T-helper 2 cell treated with Interferon-gamma antibody and Interleukin-4, amounts not matched to agents 5 μg/mL and 100 μg/mL, for 36 hours (primary cell): ENCODE measurements at regions not wholly inside any gene's neighbourhood (a gene's known extent, or its start where the extent isn't known, plus 50 kb on each side); places are given as distances from the start of the nearest gene placed in this dataset.

Source experiments
- DNase-seq: peaks from one replicate; pipeline ENCODE4 v3.0.0; 2021; ENCODE audit warnings: low spot score
- H3K27ac Mint-ChIP-seq: one replicate; pipeline ENCODE4 v1.8.0; 2021; ENCODE audit warnings: mild to moderate bottlenecking, mixed read lengths
- H3K27me3 Mint-ChIP-seq: one replicate; pipeline ENCODE4 v1.8.0; 2021; ENCODE audit warnings: low read depth, mixed read lengths
- H3K36me3 Mint-ChIP-seq: one replicate; pipeline ENCODE4 v1.8.0; 2021; ENCODE audit warnings: low read depth, mixed read lengths
- H3K4me1 Mint-ChIP-seq: one replicate; pipeline ENCODE4 v1.8.0; 2021; ENCODE audit warnings: low read depth, mixed read lengths
- H3K4me3 Mint-ChIP-seq: one replicate; pipeline ENCODE4 v1.8.0; 2022; ENCODE audit warnings: mild to moderate bottlenecking, moderate library complexity, mixed read lengths
- H3K9me3 Mint-ChIP-seq: one replicate; pipeline ENCODE4 v1.8.0; 2021; ENCODE audit warnings: mixed read lengths

GRCh38 chr11:34756591-34756990, 135.7 kb downstream of the EHF start:
- no peak for DNase-seq
- no peak overlapping the region for H3K27ac Mint-ChIP-seq
- no peaks in the 10 kb centered on the region for H3K9me3 Mint-ChIP-seq
- H3K27me3 Mint-ChIP-seq = peaks cover 10% of the 10 kb centered on the region
- H3K4me1 Mint-ChIP-seq = no peaks in the 10 kb centered on the region
- no peaks in the 10 kb centered on the region for H3K36me3 Mint-ChIP-seq
- H3K4me3 Mint-ChIP-seq = no peak overlapping the region

GRCh38 chr11:34755671-34756070, 134.8 kb downstream of the EHF start:
- Mint-ChIP-seq H3K36me3 (no peaks in the 10 kb centered on the region), H3K27me3 (peaks cover 10% of the 10 kb centered on the region), H3K4me3 (no peak overlapping the region), H3K27ac (no peak overlapping the region), H3K4me1 (no peaks in the 10 kb centered on the region), H3K9me3 (no peaks in the 10 kb centered on the region)
- no peak for DNase-seq

GRCh38 chr11:34754171-34754823, 133.4 kb downstream of the EHF start:
- H3K4me3 Mint-ChIP-seq = no peak overlapping the region
- peaks cover 12% of the 10 kb centered on the region for H3K27me3 Mint-ChIP-seq
- no peak overlapping the region for H3K27ac Mint-ChIP-seq
- no peaks in the 10 kb centered on the region for H3K4me1 Mint-ChIP-seq
- no peaks in the 10 kb centered on the region for H3K36me3 Mint-ChIP-seq
- DNase-seq = no peak
- no peaks in the 10 kb centered on the region for H3K9me3 Mint-ChIP-seq

- no peaks in the 10 kb centered on the region for H3K36me3 Mint-ChIP-seq
- no peaks in the 10 kb centered on the region for H3K4me1 Mint-ChIP-seq
- DNase-seq = no peak
- no peak overlapping the region for H3K27ac Mint-ChIP-seq
- no peak overlapping the region for H3K4me3 Mint-ChIP-seq
- H3K27me3 Mint-ChIP-seq = peaks cover 12% of the 10 kb centered on the region
- H3K9me3 Mint-ChIP-seq = no peaks in the 10 kb centered on the region
These were observed 130.0 kb downstream of the EHF start for GRCh38 chr11:34750692-34751405.

GRCh38 chr11:34749666-34750659, 129.1 kb downstream of the EHF start:
- no peak for DNase-seq
- H3K27ac Mint-ChIP-seq = no peak overlapping the region
- no peaks in the 10 kb centered on the region for H3K36me3 Mint-ChIP-seq
- H3K9me3 Mint-ChIP-seq = no peaks in the 10 kb centered on the region
- H3K27me3 Mint-ChIP-seq = peaks cover 8% of the 10 kb centered on the region
- H3K4me3 Mint-ChIP-seq = no peak overlapping the region
- no peaks in the 10 kb centered on the region for H3K4me1 Mint-ChIP-seq

GRCh38 chr11:34748036-34748435, 127.1 kb downstream of the EHF start:
- Mint-ChIP-seq H3K4me1 (no peaks in the 10 kb centered on the region), H3K9me3 (no peaks in the 10 kb centered on the region), H3K27me3 (peaks cover 4% of the 10 kb centered on the region), H3K4me3 (no peak overlapping the region), H3K27ac (no peak overlapping the region), H3K36me3 (no peaks in the 10 kb centered on the region)
- no peak for DNase-seq

- Mint-ChIP-seq H3K4me1 (no peaks in the 10 kb centered on the region), H3K27ac (no peak overlapping the region), H3K36me3 (no peaks in the 10 kb centered on the region), H3K9me3 (no peaks in the 10 kb centered on the region), H3K27me3 (peaks cover 4% of the 10 kb centered on the region), H3K4me3 (no peak overlapping the region)
- DNase-seq = no peak
These were observed 126.4 kb downstream of the EHF start for GRCh38 chr11:34747251-34747650.

- Mint-ChIP-seq H3K27me3 (peaks cover 14% of the 10 kb centered on the region), H3K4me3 (no peak overlapping the region)
- no peak for DNase-seq
These were observed 124.3 kb downstream of the EHF start for GRCh38 chr11:34745195-34745594.

GRCh38 chr11:34744511-34744910, 123.6 kb downstream of the EHF start:
- H3K9me3 Mint-ChIP-seq = no peaks in the 10 kb centered on the region
- H3K27ac Mint-ChIP-seq = no peak overlapping the region
- H3K27me3 Mint-ChIP-seq = peaks cover 14% of the 10 kb centered on the region
- no peak overlapping the region for H3K4me3 Mint-ChIP-seq
- no peak for DNase-seq
- H3K4me1 Mint-ChIP-seq = no peaks in the 10 kb centered on the region
- no peaks in the 10 kb centered on the region for H3K36me3 Mint-ChIP-seq

More at GRCh38 chr11:34745195-34745594, 124.3 kb downstream of the EHF start:
- Mint-ChIP-seq H3K27ac (no peak overlapping the region), H3K4me1 (no peaks in the 10 kb centered on the region), H3K9me3 (no peaks in the 10 kb centered on the region), H3K36me3 (no peaks in the 10 kb centered on the region)

GRCh38 chr11:34738237-34738636, 117.3 kb downstream of the EHF start:
- no peaks in the 10 kb centered on the region for H3K4me1 Mint-ChIP-seq
- H3K27me3 Mint-ChIP-seq = peaks cover 20% of the 10 kb centered on the region
- no peak overlapping the region for H3K27ac Mint-ChIP-seq
- no peaks in the 10 kb centered on the region for H3K9me3 Mint-ChIP-seq
- DNase-seq = no peak
- H3K36me3 Mint-ChIP-seq = no peaks in the 10 kb centered on the region
- no peak overlapping the region for H3K4me3 Mint-ChIP-seq

GRCh38 chr11:34732831-34733230, 111.9 kb downstream of the EHF start:
- H3K4me3 Mint-ChIP-seq = no peak overlapping the region
- no peak overlapping the region for H3K27ac Mint-ChIP-seq
- no peaks in the 10 kb centered on the region for H3K4me1 Mint-ChIP-seq
- H3K9me3 Mint-ChIP-seq = no peaks in the 10 kb centered on the region
- H3K36me3 Mint-ChIP-seq = no peaks in the 10 kb centered on the region
- no peak for DNase-seq
- H3K27me3 Mint-ChIP-seq = peaks cover 11% of the 10 kb centered on the region

GRCh38 chr11:34731603-34732002, 110.7 kb downstream of the EHF start:
- H3K4me3 Mint-ChIP-seq = no peak overlapping the region
- no peak overlapping the region for H3K27ac Mint-ChIP-seq
- no peak for DNase-seq
- H3K4me1 Mint-ChIP-seq = no peaks in the 10 kb centered on the region
- H3K9me3 Mint-ChIP-seq = no peaks in the 10 kb centered on the region
- H3K36me3 Mint-ChIP-seq = no peaks in the 10 kb centered on the region
- H3K27me3 Mint-ChIP-seq = peaks cover 11% of the 10 kb centered on the region

- Mint-ChIP-seq H3K4me3 (no peak overlapping the region), H3K9me3 (no peaks in the 10 kb centered on the region), H3K4me1 (no peaks in the 10 kb centered on the region), H3K27ac (no peak overlapping the region), H3K27me3 (peaks cover 5% of the 10 kb centered on the region), H3K36me3 (no peaks in the 10 kb centered on the region)
- DNase-seq = no peak
These were observed 109.8 kb downstream of the EHF start for GRCh38 chr11:34730544-34731295.
